HG03469 (cell line): ENCODE measurements at regions not wholly inside any gene's neighbourhood (a gene's known extent, or its start where the extent isn't known, plus 50 kb on each side); places are given as distances from the start of the nearest gene placed in this dataset.

Experiments used
- ATAC-seq: cut with Tn5 transposase; IDR thresholded peaks from one replicate; pipeline ENCODE4 v1.9.1; 2021; ENCODE audit warnings: mild to moderate bottlenecking, moderate library complexity, moderate number of reproducible peaks; ENCODE audit not compliant: unreplicated experiment

DNA sequence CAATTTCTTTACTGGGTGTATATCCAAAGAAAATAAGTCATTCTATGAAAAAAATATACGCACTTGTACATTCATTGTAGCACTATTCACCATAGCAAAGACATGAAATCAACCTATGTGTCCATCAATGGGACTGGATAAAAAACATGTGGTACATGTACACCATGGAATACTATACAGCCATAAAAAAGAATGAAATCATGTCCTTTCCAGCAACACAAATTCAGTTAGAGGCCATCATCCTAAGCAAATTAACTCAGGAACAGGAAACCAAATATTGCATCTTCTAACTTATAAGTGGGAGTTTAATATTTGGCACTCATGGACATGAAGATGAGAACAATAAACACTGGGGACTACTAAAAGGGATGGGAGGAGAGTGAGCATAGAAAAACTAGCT, 325.7 kb downstream of the TGFB2 start:
- ATAC-seq = no peak

- ATAC-seq = no peak
These were observed 326.4 kb downstream of the TGFB2 start for GRCh38 chr1:218671573-218671972.

- no peak for ATAC-seq
These were observed 328.0 kb downstream of the TGFB2 start for GRCh38 chr1:218673170-218673569.

- no peak for ATAC-seq
These were observed 329.2 kb downstream of the TGFB2 start for GRCh38 chr1:218674280-218674773.

GRCh38 chr1:218677026-218677425, 331.9 kb downstream of the TGFB2 start:
- no peak for ATAC-seq

GRCh38 chr1:218679391-218679790, 334.3 kb downstream of the TGFB2 start:
- no peak for ATAC-seq

GRCh38 chr1:218679988-218680748, 335.0 kb downstream of the TGFB2 start:
- no peak for ATAC-seq

DNA sequence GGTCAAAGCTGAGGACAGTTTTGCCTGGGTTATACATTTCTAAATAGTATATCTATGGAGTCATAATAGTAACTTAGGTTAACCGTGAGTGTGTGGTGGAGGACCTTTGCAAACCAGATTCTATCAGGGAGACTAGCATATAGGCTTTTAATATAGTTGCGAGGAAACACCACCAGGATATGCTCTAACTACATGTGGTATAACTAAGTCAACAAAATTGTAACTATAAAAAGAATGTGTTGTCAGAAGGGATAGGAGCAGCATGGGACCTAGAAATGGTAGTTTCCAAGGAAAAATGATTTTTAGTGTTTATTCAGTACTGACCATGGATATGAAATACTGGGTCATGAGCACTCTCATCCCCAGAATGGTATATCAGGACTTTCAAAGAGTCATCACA, 338.1 kb downstream of the TGFB2 start:
- ATAC-seq = no peak

DNA sequence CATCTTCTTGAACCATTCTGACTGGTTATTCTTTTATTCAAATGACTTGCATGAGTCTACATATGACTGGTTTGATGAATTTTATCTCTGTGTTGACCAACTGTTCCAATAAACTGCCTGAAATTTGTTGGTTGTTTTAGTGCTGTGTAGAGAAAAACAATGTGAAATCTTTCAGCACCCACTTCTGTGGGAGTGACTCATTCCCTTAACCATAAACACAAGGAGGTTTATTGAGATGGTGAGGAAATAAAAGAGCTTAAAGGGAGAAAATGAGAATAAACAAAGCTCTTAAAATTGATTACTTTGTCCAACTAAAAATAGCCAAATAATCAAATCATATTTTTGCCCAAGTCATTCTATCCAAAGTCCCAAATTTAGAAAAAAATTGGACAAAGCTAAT, 341.1 kb downstream of the TGFB2 start:
- ATAC-seq = no peak

- ATAC-seq = no peak
These were observed 341.6 kb downstream of the TGFB2 start for GRCh38 chr1:218686761-218687160.

DNA sequence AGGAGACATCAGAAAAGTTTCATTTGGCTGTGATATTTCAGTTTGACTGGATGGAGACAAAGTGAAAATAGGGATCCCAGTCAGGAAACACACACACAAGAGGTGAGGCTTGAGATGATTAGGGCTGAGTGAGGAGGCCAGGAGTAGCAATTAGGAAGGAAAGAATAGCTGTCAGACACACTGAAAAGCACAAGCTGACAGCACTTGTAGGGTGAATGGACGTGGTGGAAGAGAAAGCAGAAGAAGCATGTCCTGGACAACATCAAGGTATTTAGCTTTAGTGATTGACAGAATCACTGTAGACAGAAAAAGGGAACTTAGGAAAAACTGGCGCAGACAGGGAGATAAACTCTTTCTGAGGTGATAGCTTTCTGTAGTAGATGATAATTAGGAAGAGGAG, 347.7 kb downstream of the TGFB2 start:
- no peak for ATAC-seq

DNA sequence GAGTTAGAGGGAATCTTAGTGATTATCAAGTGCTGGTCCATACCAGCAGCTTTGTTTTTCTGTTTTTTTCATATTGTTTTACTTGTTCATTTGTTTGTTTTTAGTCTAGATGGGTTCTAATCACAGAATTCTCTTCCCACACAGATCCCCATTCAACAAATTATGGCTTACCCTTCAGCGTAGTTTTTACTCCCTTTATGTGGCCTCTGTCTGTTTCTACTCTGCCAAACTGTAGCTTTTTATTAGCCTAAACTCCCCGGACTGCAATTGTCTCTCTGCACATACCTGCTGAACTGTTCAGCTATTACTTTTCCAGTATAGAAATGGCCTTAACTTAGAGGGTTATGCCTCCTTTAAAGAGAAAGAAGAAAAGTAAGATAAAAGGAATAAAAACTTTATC, 348.5 kb downstream of the TGFB2 start:
- ATAC-seq = no peak

- ATAC-seq = no peak
These were observed 348.9 kb downstream of the TGFB2 start for GRCh38 chr1:218694085-218694484.

DNA sequence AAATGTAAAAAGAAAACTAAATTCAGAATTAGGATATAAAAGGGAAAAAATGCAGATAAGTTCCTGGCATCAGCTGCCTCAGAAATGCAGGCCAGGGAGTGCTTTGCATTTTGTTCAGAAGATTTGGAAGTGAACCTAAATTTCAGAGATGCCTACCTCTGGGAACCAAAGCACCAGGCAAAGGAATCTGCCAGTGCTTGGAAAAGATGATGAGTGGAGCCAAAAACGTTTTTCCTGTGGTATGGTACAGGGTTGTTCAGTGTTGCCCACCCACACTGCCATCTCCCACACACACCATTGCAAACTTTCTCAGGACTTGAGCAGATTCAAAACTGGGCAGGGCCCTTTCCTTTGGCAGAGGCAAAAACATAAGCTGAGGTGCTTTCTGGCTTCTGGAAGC, 349.5 kb downstream of the TGFB2 start:
- no peak for ATAC-seq

DNA sequence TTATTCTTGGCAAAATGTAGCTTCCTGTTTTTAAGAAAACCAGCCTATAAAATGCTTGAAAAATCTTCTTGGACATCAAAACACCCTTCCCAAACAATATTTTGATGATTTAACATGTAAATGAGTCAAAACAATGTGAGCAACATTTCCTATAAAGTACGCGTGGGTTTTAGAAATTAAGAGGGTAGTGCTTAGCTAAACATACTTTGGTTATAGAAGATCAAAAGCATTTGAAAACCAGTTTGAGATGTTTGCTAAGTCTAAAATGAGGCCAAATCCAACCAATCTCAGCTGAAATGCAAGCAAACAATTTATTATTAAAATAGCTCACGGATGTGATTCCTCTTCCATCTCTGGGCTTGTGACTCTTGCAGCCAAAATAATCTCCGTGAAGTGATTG, 350.4 kb downstream of the TGFB2 start:
- ATAC-seq = no peak

- ATAC-seq = no peak
These were observed 353.0 kb downstream of the TGFB2 start for GRCh38 chr1:218698141-218698540.

GRCh38 chr1:218699421-218699820, 354.3 kb downstream of the TGFB2 start:
- no peak for ATAC-seq

GRCh38 chr1:218699865-218700264, 354.7 kb downstream of the TGFB2 start:
- no peak for ATAC-seq

DNA sequence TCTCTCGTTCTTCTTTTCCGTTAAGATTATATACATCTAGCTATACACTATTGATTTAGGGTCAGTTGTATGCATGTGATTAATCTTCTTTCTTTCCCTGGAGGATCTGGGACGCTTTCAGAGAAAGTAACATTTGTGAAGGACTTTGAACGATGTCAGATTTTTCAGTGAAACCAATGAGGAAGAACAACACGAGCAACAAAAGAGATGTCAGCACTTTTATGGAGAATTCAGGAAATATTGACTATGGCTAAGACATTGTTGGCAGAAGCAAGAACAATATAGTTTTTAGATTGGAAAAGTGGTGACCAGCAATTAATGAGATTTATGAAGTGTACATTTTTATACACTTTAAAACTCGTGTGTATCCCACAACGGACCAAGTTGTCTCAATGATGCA, 355.5 kb downstream of the TGFB2 start:
- no peak for ATAC-seq

- ATAC-seq = no peak
These were observed 356.0 kb downstream of the TGFB2 start for GRCh38 chr1:218701131-218701530.

DNA sequence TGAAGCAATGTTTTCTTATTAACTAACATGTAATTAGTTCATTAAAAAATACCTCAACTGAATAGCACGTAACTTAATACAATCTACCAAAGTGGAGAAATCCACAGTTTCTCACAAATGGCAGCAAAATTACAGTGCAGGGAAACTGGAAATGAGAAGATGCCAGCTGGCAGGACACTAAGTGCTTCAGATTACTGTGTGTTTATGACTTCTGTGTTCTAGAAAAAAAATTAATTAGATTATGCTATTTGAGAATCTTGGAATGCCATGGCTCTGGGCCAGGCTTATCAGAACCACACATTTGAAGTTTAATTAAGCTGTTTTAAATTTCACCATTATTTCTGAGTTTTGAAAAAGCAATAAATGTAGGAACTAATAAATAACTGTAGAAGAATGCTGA, 357.6 kb downstream of the TGFB2 start:
- ATAC-seq = no peak

- ATAC-seq = no peak
These were observed 358.7 kb downstream of the TGFB2 start for GRCh38 chr1:218703836-218704235.

- ATAC-seq = no peak
These were observed 360.3 kb downstream of the TGFB2 start for GRCh38 chr1:218705391-218705790.
